SK-N-SH treated with all-trans-retinoic acid at 6 μM for 48 hours (cell line): ENCODE measurements at regions not wholly inside any gene's neighbourhood (a gene's known extent, or its start where the extent isn't known, plus 50 kb on each side); places are given as distances from the start of the nearest gene placed in this dataset.

Source experiments
- ATAC-seq: fragments of 200-7000 bp; cut with Tn5 transposase; 3 replicates; pipeline ENCODE4 v1.9.1; 2020; ENCODE audit warnings: mild to moderate bottlenecking, moderate library complexity
- BACH2 ChIP-seq: fragments of 250-450 bp; sonication (Bioruptor Pico); IDR thresholded peaks from 2 replicates; pipeline ENCODE4 v1.9.0; 2021; ENCODE audit warnings: mild to moderate bottlenecking, borderline replicate concordance
- CSDC2 ChIP-seq: fragments of 250-450 bp; sonication (Bioruptor Pico); IDR thresholded peaks from 2 replicates; pipeline ENCODE4 v1.5.0; 2020; ENCODE audit warnings: mild to moderate bottlenecking, moderate library complexity
- ESRRG ChIP-seq: fragments of 250-450 bp; sonication (Bioruptor Pico); IDR thresholded peaks from 2 replicates; pipeline ENCODE4 v1.6.1; 2021; ENCODE audit warnings: mild to moderate bottlenecking
- GLIS3 ChIP-seq: fragments of 250-450 bp; sonication (Bioruptor Pico); IDR thresholded peaks from 2 replicates; pipeline ENCODE4 v1.5.0; 2020; ENCODE audit warnings: mild to moderate bottlenecking, moderate library complexity
- ISL1 ChIP-seq: fragments of 250-450 bp; sonication (Bioruptor Pico); IDR thresholded peaks from 2 replicates; pipeline ENCODE4 v2.1.2; 2022; ENCODE audit warnings: mild to moderate bottlenecking, moderate library complexity
- OSR1 ChIP-seq: fragments of 250-450 bp; sonication (Bioruptor Pico); IDR thresholded peaks from 2 replicates; pipeline ENCODE4 v1.8.0; 2022; ENCODE audit warnings: moderate library complexity, mild to moderate bottlenecking, inconsistent platforms
- PPARA ChIP-seq: fragments of 250-450 bp; sonication (Bioruptor Pico); IDR thresholded peaks from 2 replicates; pipeline ENCODE4 v1.5.0; 2020; ENCODE audit warnings: mild to moderate bottlenecking, borderline replicate concordance
- RARB ChIP-seq: fragments of 250-450 bp; sonication (Bioruptor Pico); IDR thresholded peaks from 2 replicates; pipeline ENCODE4 v1.8.0; 2021; ENCODE audit warnings: mild to moderate bottlenecking, moderate library complexity
- SNAI2 ChIP-seq: fragments of 250-450 bp; sonication (Bioruptor Pico); IDR thresholded peaks from 2 replicates; pipeline ENCODE4 v1.5.0; 2020; ENCODE audit warnings: mild to moderate bottlenecking, moderate library complexity
- TCF4 ChIP-seq: fragments of 250-450 bp; sonication (Bioruptor Pico); IDR thresholded peaks from 2 replicates; pipeline ENCODE4 v1.8.0; 2021; ENCODE audit warnings: mild to moderate bottlenecking, moderate library complexity, borderline replicate concordance
- TOX ChIP-seq: fragments of 250-450 bp; sonication (Bioruptor Pico); IDR thresholded peaks from 2 replicates; pipeline ENCODE4 v1.8.0; 2021; ENCODE audit warnings: mild to moderate bottlenecking, moderate library complexity, borderline replicate concordance
- ZC3H10 ChIP-seq: fragments of 250-450 bp; sonication (Bioruptor Pico); IDR thresholded peaks from 2 replicates; pipeline ENCODE4 v1.5.1; 2021; ENCODE audit warnings: mild to moderate bottlenecking, moderate library complexity
- ZFP3 ChIP-seq: fragments of 250-450 bp; sonication (Bioruptor Pico); IDR thresholded peaks from 2 replicates; pipeline ENCODE4 v1.5.0; 2020; ENCODE audit warnings: mild to moderate bottlenecking, moderate library complexity
- ZFP30 ChIP-seq: fragments of 450-650 bp; formaldehyde crosslinking; IDR thresholded peaks from 2 replicates; pipeline ENCODE4 v1.5.0; 2022; ENCODE audit warnings: mild to moderate bottlenecking, moderate library complexity
- ZNF565 ChIP-seq: fragments of 450-650 bp; formaldehyde crosslinking; conservative IDR thresholded peaks from 2 replicates; pipeline ENCODE4 v1.5.0; 2020; ENCODE audit warnings: low read depth, mild to moderate bottlenecking, moderate library complexity
- ZNF70 ChIP-seq: fragments of 450-650 bp; formaldehyde crosslinking; IDR thresholded peaks from 2 replicates; pipeline ENCODE4 v1.5.0; 2020; ENCODE audit warnings: mild to moderate bottlenecking, moderate library complexity
- ZNF8 ChIP-seq: fragments of 450-650 bp; formaldehyde crosslinking; IDR thresholded peaks from 2 replicates; pipeline ENCODE4 v1.5.0; 2020; ENCODE audit warnings: mild to moderate bottlenecking, moderate library complexity
- TF ChIP-seq, protein P1 (sequence below): fragments of 250-450 bp; sonication (Bioruptor Pico); IDR thresholded peaks from 2 replicates; pipeline ENCODE4 v1.8.0; 2021; ENCODE audit warnings: low read depth, mild to moderate bottlenecking, moderate library complexity, borderline replicate concordance
- TF ChIP-seq, protein P2 (sequence below): fragments of 250-450 bp; sonication (Bioruptor Pico); IDR thresholded peaks from 2 replicates; pipeline ENCODE4 v1.5.0; 2020; ENCODE audit warnings: mild to moderate bottlenecking, moderate library complexity
- TF ChIP-seq, protein P3 (sequence below): fragments of 250-450 bp; sonication (Bioruptor Pico); IDR thresholded peaks from 2 replicates; pipeline ENCODE4 v1.5.1; 2020; ENCODE audit warnings: low read depth, mild to moderate bottlenecking, moderate library complexity
- TF ChIP-seq, protein P4 (sequence below): fragments of 250-450 bp; sonication (Bioruptor Pico); IDR thresholded peaks from 2 replicates; pipeline ENCODE4 v1.8.0; 2020; ENCODE audit warnings: mild to moderate bottlenecking, moderate library complexity, borderline replicate concordance
- TF ChIP-seq, protein P5 (sequence below): fragments of 250-450 bp; sonication (Bioruptor Pico); IDR thresholded peaks from 2 replicates; pipeline ENCODE4 v1.5.1; 2021; ENCODE audit warnings: mild to moderate bottlenecking, moderate library complexity

DNA sequence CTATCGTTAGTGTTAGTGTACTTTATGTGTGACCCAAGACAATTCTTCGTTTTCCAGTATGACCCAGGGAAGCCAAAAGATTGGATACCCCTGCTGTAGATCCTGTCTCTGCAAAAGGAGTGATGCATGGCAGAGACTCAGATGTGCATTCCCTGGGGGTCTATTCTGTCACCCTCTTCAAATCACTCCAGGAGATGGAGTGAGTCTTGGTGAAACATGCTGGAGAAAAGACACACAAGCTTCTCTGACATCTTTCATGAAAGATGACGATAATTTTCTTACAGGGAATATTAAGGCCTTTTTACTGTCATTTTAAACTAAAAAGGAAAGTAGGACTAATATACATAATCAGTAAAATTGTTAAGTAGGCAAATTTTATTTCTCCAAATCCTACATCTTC lies 437.9 kb upstream of the SOX5 start (continued):
- TF ChIP-seq, protein P1, sequence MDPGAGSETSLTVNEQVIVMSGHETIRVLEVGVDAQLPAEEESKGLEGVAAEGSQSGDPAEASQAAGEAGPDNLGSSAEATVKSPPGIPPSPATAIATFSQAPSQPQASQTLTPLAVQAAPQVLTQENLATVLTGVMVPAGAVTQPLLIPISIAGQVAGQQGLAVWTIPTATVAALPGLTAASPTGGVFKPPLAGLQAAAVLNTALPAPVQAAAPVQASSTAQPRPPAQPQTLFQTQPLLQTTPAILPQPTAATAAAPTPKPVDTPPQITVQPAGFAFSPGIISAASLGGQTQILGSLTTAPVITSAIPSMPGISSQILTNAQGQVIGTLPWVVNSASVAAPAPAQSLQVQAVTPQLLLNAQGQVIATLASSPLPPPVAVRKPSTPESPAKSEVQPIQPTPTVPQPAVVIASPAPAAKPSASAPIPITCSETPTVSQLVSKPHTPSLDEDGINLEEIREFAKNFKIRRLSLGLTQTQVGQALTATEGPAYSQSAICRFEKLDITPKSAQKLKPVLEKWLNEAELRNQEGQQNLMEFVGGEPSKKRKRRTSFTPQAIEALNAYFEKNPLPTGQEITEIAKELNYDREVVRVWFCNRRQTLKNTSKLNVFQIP (CRISPR knock-in tag), result no peak
- TF ChIP-seq ZNF565 (CRISPR knock-in tag), result no peak
- no peak for TF ChIP-seq TOX (CRISPR knock-in tag)
- no peak for TF ChIP-seq ISL1 (CRISPR knock-in tag)

DNA sequence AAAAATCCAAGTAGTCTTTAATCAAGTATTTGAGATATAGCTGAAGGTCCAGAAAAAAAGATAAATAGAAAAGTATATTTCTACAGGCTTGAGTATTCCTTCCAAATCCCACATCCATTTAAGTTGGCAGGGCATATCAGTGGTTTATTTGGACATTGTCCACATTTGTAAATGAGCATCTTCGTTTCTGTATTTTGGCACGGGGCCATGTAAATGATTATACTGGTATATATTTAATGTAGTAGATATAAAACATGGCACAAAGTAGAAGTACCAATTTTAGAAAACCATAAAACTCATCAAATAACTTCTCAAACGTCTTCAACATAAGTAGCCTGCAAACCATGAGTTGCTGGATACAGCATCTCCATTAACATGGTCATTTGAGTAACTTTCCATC lies 437.4 kb upstream of the SOX5 start:
- TF ChIP-seq ESRRG (CRISPR knock-in tag) (no peak), ZNF70 (CRISPR knock-in tag) (no peak), GLIS3 (CRISPR knock-in tag) (no peak), BACH2 (no peak), ISL1 (CRISPR knock-in tag) (no peak), TCF4 (CRISPR knock-in tag) (no peak), ZFP3 (CRISPR knock-in tag) (no peak), TOX (CRISPR knock-in tag) (no peak), ZFP30 (CRISPR knock-in tag) (no peak)
- TF ChIP-seq, protein P1 (CRISPR knock-in tag), result no peak
- TF ChIP-seq, all 23 proteins: peak for 0
- no peak for ATAC-seq

DNA sequence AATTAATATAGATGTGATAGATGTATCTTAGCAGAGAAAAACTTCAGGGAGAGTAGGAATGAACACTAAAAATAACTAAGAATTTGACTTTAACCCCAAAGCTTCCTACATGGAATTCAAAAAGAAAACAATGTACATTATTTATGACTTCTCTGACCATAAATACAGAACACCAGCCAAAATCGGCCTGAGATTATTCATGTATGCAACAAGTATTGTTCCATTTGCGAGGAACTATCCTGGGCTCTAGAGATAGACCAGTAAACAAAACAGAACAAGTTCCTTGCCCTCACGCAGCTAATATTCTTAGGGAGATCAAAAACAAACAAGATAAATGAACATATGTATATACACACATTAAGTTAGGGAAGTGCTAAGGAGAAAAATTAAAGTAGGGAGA lies 432.3 kb upstream of the SOX5 start:
- TF ChIP-seq ZFP3 (CRISPR knock-in tag) (no peak), GLIS3 (CRISPR knock-in tag) (no peak), ZNF565 (CRISPR knock-in tag) (no peak), SNAI2 (CRISPR knock-in tag) (no peak), ESRRG (CRISPR knock-in tag) (no peak), BACH2 (no peak), OSR1 (no peak), ZNF70 (CRISPR knock-in tag) (no peak), RARB (no peak), ZNF8 (CRISPR knock-in tag) (no peak), TCF4 (CRISPR knock-in tag) (no peak), CSDC2 (CRISPR knock-in tag) (no peak), PPARA (CRISPR knock-in tag) (no peak), ISL1 (CRISPR knock-in tag) (no peak), ZC3H10 (CRISPR knock-in tag) (no peak)
- TF ChIP-seq, protein P1 (CRISPR knock-in tag), result no peak
- TF ChIP-seq, protein P2, sequence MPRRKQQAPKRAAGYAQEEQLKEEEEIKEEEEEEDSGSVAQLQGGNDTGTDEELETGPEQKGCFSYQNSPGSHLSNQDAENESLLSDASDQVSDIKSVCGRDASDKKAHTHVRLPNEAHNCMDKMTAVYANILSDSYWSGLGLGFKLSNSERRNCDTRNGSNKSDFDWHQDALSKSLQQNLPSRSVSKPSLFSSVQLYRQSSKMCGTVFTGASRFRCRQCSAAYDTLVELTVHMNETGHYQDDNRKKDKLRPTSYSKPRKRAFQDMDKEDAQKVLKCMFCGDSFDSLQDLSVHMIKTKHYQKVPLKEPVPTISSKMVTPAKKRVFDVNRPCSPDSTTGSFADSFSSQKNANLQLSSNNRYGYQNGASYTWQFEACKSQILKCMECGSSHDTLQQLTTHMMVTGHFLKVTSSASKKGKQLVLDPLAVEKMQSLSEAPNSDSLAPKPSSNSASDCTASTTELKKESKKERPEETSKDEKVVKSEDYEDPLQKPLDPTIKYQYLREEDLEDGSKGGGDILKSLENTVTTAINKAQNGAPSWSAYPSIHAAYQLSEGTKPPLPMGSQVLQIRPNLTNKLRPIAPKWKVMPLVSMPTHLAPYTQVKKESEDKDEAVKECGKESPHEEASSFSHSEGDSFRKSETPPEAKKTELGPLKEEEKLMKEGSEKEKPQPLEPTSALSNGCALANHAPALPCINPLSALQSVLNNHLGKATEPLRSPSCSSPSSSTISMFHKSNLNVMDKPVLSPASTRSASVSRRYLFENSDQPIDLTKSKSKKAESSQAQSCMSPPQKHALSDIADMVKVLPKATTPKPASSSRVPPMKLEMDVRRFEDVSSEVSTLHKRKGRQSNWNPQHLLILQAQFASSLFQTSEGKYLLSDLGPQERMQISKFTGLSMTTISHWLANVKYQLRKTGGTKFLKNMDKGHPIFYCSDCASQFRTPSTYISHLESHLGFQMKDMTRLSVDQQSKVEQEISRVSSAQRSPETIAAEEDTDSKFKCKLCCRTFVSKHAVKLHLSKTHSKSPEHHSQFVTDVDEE, result no peak
- TF ChIP-seq, protein P3, sequence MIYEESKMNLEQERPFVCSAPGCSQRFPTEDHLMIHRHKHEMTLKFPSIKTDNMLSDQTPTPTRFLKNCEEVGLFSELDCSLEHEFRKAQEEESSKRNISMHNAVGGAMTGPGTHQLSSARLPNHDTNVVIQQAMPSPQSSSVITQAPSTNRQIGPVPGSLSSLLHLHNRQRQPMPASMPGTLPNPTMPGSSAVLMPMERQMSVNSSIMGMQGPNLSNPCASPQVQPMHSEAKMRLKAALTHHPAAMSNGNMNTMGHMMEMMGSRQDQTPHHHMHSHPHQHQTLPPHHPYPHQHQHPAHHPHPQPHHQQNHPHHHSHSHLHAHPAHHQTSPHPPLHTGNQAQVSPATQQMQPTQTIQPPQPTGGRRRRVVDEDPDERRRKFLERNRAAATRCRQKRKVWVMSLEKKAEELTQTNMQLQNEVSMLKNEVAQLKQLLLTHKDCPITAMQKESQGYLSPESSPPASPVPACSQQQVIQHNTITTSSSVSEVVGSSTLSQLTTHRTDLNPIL (CRISPR knock-in tag), result no peak
- TF ChIP-seq, protein P4, sequence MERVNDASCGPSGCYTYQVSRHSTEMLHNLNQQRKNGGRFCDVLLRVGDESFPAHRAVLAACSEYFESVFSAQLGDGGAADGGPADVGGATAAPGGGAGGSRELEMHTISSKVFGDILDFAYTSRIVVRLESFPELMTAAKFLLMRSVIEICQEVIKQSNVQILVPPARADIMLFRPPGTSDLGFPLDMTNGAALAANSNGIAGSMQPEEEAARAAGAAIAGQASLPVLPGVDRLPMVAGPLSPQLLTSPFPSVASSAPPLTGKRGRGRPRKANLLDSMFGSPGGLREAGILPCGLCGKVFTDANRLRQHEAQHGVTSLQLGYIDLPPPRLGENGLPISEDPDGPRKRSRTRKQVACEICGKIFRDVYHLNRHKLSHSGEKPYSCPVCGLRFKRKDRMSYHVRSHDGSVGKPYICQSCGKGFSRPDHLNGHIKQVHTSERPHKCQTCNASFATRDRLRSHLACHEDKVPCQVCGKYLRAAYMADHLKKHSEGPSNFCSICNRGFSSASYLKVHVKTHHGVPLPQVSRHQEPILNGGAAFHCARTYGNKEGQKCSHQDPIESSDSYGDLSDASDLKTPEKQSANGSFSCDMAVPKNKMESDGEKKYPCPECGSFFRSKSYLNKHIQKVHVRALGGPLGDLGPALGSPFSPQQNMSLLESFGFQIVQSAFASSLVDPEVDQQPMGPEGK (CRISPR knock-in tag), result no peak
- TF ChIP-seq, protein P5, sequence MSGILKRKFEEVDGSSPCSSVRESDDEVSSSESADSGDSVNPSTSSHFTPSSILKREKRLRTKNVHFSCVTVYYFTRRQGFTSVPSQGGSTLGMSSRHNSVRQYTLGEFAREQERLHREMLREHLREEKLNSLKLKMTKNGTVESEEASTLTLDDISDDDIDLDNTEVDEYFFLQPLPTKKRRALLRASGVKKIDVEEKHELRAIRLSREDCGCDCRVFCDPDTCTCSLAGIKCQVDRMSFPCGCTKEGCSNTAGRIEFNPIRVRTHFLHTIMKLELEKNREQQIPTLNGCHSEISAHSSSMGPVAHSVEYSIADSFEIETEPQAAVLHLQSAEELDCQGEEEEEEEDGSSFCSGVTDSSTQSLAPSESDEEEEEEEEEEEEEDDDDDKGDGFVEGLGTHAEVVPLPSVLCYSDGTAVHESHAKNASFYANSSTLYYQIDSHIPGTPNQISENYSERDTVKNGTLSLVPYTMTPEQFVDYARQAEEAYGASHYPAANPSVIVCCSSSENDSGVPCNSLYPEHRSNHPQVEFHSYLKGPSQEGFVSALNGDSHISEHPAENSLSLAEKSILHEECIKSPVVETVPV (CRISPR knock-in tag), result no peak
- TF ChIP-seq, all 23 proteins: peak for 0
- no peak for ATAC-seq
